KMS-11 (cell line): ENCODE measurements at regions not wholly inside any gene's neighbourhood (a gene's known extent, or its start where the extent isn't known, plus 50 kb on each side); places are given as distances from the start of the nearest gene placed in this dataset.

Experiments used
- H2AFZ ChIP-seq: fragments of 200-600 bp; sonication (generic); 2 replicates; pipeline ENCODE4 v1.6.1; 2016; ENCODE audit warnings: antibody characterized with exemption, mixed run types, low read depth
- H3K27ac ChIP-seq: fragments of 200-600 bp; sonication (generic); 2 replicates; pipeline ENCODE4 v1.6.1; 2016; ENCODE audit warnings: mild to moderate bottlenecking, mixed run types
- H3K27me3 ChIP-seq: fragments of 200-600 bp; sonication (generic); 2 replicates; pipeline ENCODE4 v1.6.1; 2017; ENCODE audit warnings: mild to moderate bottlenecking, low read depth, mixed run types, moderate library complexity; ENCODE audit not compliant: insufficient read depth
- H3K36me3 ChIP-seq: fragments of 200-600 bp; sonication (generic); 2 replicates; pipeline ENCODE4 v1.6.1; 2017; ENCODE audit warnings: mild to moderate bottlenecking, mixed run types; ENCODE audit not compliant: insufficient read depth
- H3K4me1 ChIP-seq: fragments of 200-600 bp; sonication (generic); 2 replicates; pipeline ENCODE4 v1.6.1; 2016; ENCODE audit warnings: mild to moderate bottlenecking, low read depth, mixed run types; ENCODE audit not compliant: poor library complexity, severe bottlenecking
- H3K4me2 ChIP-seq: fragments of 200-600 bp; sonication (generic); 2 replicates; pipeline ENCODE4 v1.7.0; 2016; ENCODE audit warnings: mild to moderate bottlenecking, mixed run types
- H3K4me3 ChIP-seq: fragments of 200-600 bp; sonication (generic); IDR thresholded peaks from 2 replicates; pipeline ENCODE4 v1.6.1; 2017; ENCODE audit warnings: low read depth, low read length, mixed read lengths; ENCODE audit not compliant: insufficient read depth
- H3K79me2 ChIP-seq: fragments of 200-600 bp; sonication (generic); 2 replicates; pipeline ENCODE4 v1.6.1; 2016; ENCODE audit warnings: low read depth, mixed run types; ENCODE audit not compliant: insufficient read depth
- H3K9ac ChIP-seq: fragments of 200-600 bp; sonication (generic); 2 replicates; pipeline ENCODE4 v1.6.1; 2016; ENCODE audit warnings: mild to moderate bottlenecking, mixed run types
- H4K20me1 ChIP-seq: fragments of 200-600 bp; sonication (generic); 2 replicates; pipeline ENCODE4 v1.6.1; 2016; ENCODE audit warnings: mild to moderate bottlenecking, mixed run types; ENCODE audit not compliant: insufficient read depth
- TF ChIP-seq, protein P1 (sequence below): fragments of 200-600 bp; sonication (generic); conservative IDR thresholded peaks from 2 replicates; pipeline ENCODE4 v1.6.1; 2017; ENCODE audit warnings: low read depth, mild to moderate bottlenecking, antibody characterized with exemption, low read length, moderate library complexity, mixed read lengths

DNA sequence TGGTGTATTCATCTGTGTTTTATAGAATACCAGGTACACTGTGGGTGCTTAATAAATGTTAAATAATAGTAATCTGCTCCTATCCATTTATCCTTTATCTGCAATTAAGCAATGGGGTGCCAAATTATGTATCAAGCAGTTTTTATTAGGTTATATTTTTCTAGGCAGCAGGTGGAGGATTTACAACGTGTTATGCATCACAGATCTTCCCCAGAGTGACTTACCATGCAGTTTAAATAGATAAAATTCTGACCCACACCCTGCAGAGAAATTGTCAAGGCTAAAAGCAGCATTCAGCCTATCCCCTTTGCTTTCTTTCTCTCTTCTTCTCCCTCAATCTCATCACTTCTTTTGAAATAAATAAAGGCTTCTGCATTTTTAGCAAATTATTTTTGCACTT lies 306.4 kb downstream of the CXXC4 start:
- H3K27me3 ChIP-seq, result no peaks in the 10 kb centered on the region
- H3K4me2 ChIP-seq, result no peak overlapping the region
- TF ChIP-seq, protein P1, sequence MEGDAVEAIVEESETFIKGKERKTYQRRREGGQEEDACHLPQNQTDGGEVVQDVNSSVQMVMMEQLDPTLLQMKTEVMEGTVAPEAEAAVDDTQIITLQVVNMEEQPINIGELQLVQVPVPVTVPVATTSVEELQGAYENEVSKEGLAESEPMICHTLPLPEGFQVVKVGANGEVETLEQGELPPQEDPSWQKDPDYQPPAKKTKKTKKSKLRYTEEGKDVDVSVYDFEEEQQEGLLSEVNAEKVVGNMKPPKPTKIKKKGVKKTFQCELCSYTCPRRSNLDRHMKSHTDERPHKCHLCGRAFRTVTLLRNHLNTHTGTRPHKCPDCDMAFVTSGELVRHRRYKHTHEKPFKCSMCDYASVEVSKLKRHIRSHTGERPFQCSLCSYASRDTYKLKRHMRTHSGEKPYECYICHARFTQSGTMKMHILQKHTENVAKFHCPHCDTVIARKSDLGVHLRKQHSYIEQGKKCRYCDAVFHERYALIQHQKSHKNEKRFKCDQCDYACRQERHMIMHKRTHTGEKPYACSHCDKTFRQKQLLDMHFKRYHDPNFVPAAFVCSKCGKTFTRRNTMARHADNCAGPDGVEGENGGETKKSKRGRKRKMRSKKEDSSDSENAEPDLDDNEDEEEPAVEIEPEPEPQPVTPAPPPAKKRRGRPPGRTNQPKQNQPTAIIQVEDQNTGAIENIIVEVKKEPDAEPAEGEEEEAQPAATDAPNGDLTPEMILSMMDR, result no peak
- H3K4me1 ChIP-seq, result peaks cover 32% of the 10 kb centered on the region
- no peaks in the 10 kb centered on the region for H4K20me1 ChIP-seq
- no peaks in the 10 kb centered on the region for H3K79me2 ChIP-seq
- H3K4me3 ChIP-seq, result no peak overlapping the region
- H3K27ac ChIP-seq, result no peak overlapping the region
- H2AFZ ChIP-seq, result no peak overlapping the region
- no peaks in the 10 kb centered on the region for H3K36me3 ChIP-seq
- no peak overlapping the region for H3K9ac ChIP-seq

DNA sequence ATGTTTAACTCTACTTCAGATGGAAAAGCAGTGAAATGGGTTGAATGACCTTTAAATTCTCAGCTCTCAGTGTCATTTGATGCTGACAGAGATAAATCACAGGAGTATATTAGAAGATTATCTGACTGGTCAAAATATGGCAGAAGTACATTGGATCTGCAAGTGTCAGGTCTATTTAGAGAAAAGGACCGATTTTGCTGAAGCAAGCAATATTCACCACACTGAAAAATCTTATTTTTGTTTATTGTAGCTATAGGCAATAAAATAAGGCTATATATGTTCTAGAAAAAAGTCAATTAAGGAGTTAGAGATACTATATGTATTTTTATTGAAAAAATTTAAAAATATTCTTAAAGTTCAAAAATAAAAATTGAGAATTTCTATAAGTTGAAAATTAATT lies 325.3 kb downstream of the CXXC4 start:
- Histone ChIP-seq H2AFZ (no peak overlapping the region), H3K9ac (no peak overlapping the region), H3K27me3 (no peaks in the 10 kb centered on the region), H3K27ac (no peak overlapping the region), H3K36me3 (no peaks in the 10 kb centered on the region), H3K79me2 (no peaks in the 10 kb centered on the region), H4K20me1 (no peaks in the 10 kb centered on the region), H3K4me2 (no peak overlapping the region), H3K4me1 (no peaks in the 10 kb centered on the region), H3K4me3 (no peak overlapping the region)
- TF ChIP-seq, protein P1, result no peak

DNA sequence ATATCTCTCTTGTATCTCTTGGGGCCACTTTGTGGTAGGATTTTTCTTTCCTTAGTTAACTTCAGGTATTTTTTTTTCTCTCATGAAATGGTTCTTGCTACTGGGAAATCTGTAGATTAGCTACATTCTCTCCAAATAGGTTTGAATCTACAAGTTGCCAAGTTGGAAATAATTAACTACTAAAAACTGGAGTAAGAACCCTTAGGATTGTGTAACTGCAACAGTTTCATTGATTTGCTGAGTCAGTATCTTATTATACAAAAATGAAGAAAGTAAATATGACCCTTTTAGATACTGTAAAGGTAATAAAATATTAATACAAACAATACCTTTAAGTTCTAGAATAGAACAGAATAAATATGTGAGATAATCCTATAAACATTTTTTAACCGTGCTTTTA lies 327.9 kb downstream of the CXXC4 start:
- Histone ChIP-seq H3K9ac (no peak overlapping the region), H4K20me1 (no peaks in the 10 kb centered on the region), H3K79me2 (no peaks in the 10 kb centered on the region), H3K27me3 (no peaks in the 10 kb centered on the region), H3K4me1 (no peaks in the 10 kb centered on the region), H3K4me3 (no peak overlapping the region), H3K27ac (no peak overlapping the region), H3K4me2 (no peak overlapping the region), H2AFZ (no peak overlapping the region), H3K36me3 (no peaks in the 10 kb centered on the region)
- TF ChIP-seq, protein P1, result no peak

DNA sequence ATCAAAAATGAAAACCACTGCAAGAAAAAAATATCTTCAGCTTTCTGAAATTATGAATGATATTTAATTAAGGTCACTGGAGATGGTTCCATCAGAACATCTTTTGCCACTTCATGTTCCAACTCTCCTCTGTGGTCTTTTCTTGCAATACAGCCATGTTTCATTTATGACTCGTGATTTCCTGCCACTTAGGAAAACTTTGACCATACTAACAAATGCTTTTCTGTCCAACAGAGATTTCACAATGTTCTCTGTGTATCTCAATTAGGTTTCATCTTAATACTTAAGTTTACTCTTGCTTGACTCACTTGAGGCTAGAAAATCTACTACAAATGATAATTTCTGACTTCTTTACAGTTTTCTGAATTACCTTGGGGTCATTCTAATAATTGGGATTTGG lies 330.9 kb downstream of the CXXC4 start:
- Histone ChIP-seq H3K36me3 (no peaks in the 10 kb centered on the region), H4K20me1 (no peaks in the 10 kb centered on the region)

More for the DNA sequence above, 330.9 kb downstream of the CXXC4 start:
- Histone ChIP-seq H3K79me2 (no peaks in the 10 kb centered on the region), H3K27me3 (no peaks in the 10 kb centered on the region), H3K27ac (no peak overlapping the region), H3K4me2 (no peak overlapping the region), H3K9ac (no peak overlapping the region), H3K4me3 (no peak overlapping the region), H2AFZ (no peak overlapping the region), H3K4me1 (no peaks in the 10 kb centered on the region)
- TF ChIP-seq, protein P1, result no peak
